WTC11 (cell line): ENCODE measurements at regions not wholly inside any gene's neighbourhood (a gene's known extent, or its start where the extent isn't known, plus 50 kb on each side); places are given as distances from the start of the nearest gene placed in this dataset.

Experiments
- CTCF ChIP-seq: fragments of 200-600 bp; IDR thresholded peaks from 2 replicates; pipeline ENCODE4 v1.8.0; 2022; ENCODE audit warnings: antibody characterized with exemption
- FOXJ3 ChIP-seq: sonication (generic); formaldehyde crosslinking; IDR thresholded peaks from 2 replicates; pipeline ENCODE4 v1.9.0; 2021; ENCODE audit warnings: missing genetic modification reagents, mild to moderate bottlenecking, borderline replicate concordance
- FOXK1 ChIP-seq: sonication (generic); formaldehyde crosslinking; IDR thresholded peaks from 2 replicates; pipeline ENCODE4 v1.8.0; 2022; ENCODE audit warnings: mild to moderate bottlenecking, moderate library complexity, missing genetic modification reagents
- NFYB ChIP-seq: sonication (generic); formaldehyde crosslinking; conservative IDR thresholded peaks from 2 replicates; pipeline ENCODE4 v1.8.0; 2022; ENCODE audit warnings: low read depth, missing genetic modification reagents
- TCF7 ChIP-seq: sonication (generic); formaldehyde crosslinking; IDR thresholded peaks from 2 replicates; pipeline ENCODE4 v1.8.0; 2022; ENCODE audit warnings: mild to moderate bottlenecking, low read depth, missing genetic modification reagents, moderate library complexity
- ZNF138 ChIP-seq: sonication (generic); formaldehyde crosslinking; conservative IDR thresholded peaks from 2 replicates; pipeline ENCODE4 v1.8.1; 2022; ENCODE audit warnings: mild to moderate bottlenecking, moderate library complexity, missing genetic modification reagents
- ZNF416 ChIP-seq: fragments of 250-450 bp; sonication (Bioruptor Pico); IDR thresholded peaks from 2 replicates; pipeline ENCODE4 v1.9.0; 2021; ENCODE audit warnings: mild to moderate bottlenecking, inconsistent platforms
- TF ChIP-seq, protein P1 (sequence below): sonication (generic); formaldehyde crosslinking; IDR thresholded peaks from 2 replicates; pipeline ENCODE4 v1.8.1; 2022; ENCODE audit warnings: missing genetic modification reagents, borderline replicate concordance

DNA sequence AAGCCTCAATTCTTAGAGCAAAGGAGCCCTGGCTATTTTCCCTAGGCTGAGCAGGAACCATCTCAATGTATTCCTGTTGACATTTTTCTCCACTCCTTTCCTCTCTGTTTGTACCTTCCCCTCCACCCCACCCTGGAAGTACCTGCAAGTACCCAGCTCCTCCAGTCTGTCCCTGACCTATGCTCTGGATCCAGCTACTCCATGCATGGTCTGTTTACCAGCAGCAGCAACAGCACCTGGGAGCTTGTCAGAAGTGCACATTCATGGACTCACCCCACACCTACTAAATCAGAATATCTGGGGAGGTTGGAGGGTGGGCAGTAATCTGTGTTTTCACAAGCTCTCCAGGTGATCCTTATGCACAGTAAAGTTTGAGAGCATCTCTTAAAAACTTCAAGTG lies 240.7 kb upstream of the UMPS start:
- no peak for TF ChIP-seq CTCF
- TF ChIP-seq ZNF416 (CRISPR knock-in tag) = no peak
- no peak for TF ChIP-seq FOXK1
- TF ChIP-seq, protein P1, sequence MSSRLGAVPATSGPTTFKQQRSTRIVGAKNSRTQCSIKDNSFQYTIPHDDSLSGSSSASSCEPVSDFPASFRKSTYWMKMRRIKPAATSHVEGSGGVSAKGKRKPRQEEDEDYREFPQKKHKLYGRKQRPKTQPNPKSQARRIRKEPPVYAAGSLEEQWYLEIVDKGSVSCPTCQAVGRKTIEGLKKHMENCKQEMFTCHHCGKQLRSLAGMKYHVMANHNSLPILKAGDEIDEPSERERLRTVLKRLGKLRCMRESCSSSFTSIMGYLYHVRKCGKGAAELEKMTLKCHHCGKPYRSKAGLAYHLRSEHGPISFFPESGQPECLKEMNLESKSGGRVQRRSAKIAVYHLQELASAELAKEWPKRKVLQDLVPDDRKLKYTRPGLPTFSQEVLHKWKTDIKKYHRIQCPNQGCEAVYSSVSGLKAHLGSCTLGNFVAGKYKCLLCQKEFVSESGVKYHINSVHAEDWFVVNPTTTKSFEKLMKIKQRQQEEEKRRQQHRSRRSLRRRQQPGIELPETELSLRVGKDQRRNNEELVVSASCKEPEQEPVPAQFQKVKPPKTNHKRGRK (CRISPR knock-in tag) = no peak
- no peak for TF ChIP-seq TCF7 (CRISPR knock-in tag)
- TF ChIP-seq FOXJ3 = no peak
- TF ChIP-seq ZNF138 = no peak
- TF ChIP-seq NFYB (CRISPR knock-in tag) = no peak
